Naive thymus-derived CD4-positive, alpha-beta T cell (primary cell): ENCODE measurements at regions not wholly inside any gene's neighbourhood (a gene's known extent, or its start where the extent isn't known, plus 50 kb on each side); places are given as distances from the start of the nearest gene placed in this dataset.
"Not testable (repeated sequence)": the region's sequence is repeated elsewhere in the genome, so short reads cannot be mapped to it uniquely, and the experiment has no call there.

Experiments
- ATAC-seq: fragments of 150-1000 bp; cut with Tn5 transposase; 2 replicates; pipeline ENCODE4 v1.10.0; 2021; ENCODE audit warnings: mild to moderate bottlenecking, moderate library complexity
- CTCF ChIA-PET: fragments of 350-600 bp; sonication (Branson Sonifier 250); formaldehyde crosslinking; loops from one replicate; lab custom pipeline; 2021; ENCODE audit warnings: antibody characterized with exemption; lab: Charles Lee
- POLR2A ChIA-PET: fragments of 350-600 bp; sonication (Branson Sonifier 250); formaldehyde crosslinking; loops from one replicate; lab custom pipeline; 2021; ENCODE audit warnings: antibody characterized with exemption, inconsistent platforms; lab: Charles Lee
- DNase-seq, 9 donors: peaks; one replicate each; pipeline versions ENCODE4 v3.0.0 to v3.0.0-alpha.2; 2020 to 2022; ENCODE audit warnings: mixed read lengths in 1 of 9
- H3K27ac ChIP-seq: one replicate; pipeline ENCODE4 v1.7.0; 2013; ENCODE audit warnings: mild to moderate bottlenecking, low read depth, low read length, moderate library complexity
- H3K27me3 ChIP-seq, 2 donors: one replicate each; pipeline ENCODE4 v1.7.0; 2013; ENCODE audit warnings: low read length in 2 of 2, mild to moderate bottlenecking in 2 of 2, moderate library complexity in 2 of 2; ENCODE audit not compliant: control insufficient read depth in 2 of 2, insufficient read depth in 2 of 2
- H3K36me3 ChIP-seq, 3 experiments: 1 replicate in 2 of 3; 2 replicates in 1 of 3; pipeline ENCODE4 v1.7.0; 2013; ENCODE audit warnings: low read length in 3 of 3, mild to moderate bottlenecking in 3 of 3, moderate library complexity in 1 of 3; ENCODE audit not compliant: insufficient read depth in 3 of 3, control insufficient read depth in 2 of 3
- H3K4me1 ChIP-seq, 2 donors: one replicate each; pipeline ENCODE4 v1.7.0; 2013; ENCODE audit warnings: low read length in 2 of 2, mild to moderate bottlenecking in 2 of 2, moderate library complexity in 1 of 2; ENCODE audit not compliant: control insufficient read depth in 2 of 2, insufficient read depth in 2 of 2
- H3K4me3 ChIP-seq: 2 replicates; pipeline ENCODE4 v1.7.0; 2013; ENCODE audit warnings: mild to moderate bottlenecking, low read length
- H3K9me3 ChIP-seq, 3 experiments: 1 replicate in 2 of 3; 2 replicates in 1 of 3; pipeline ENCODE4 v1.7.0; 2013; ENCODE audit warnings: low read length in 3 of 3; ENCODE audit not compliant: control insufficient read depth in 2 of 3
- H3K27ac Mint-ChIP-seq, 9 donors: one replicate each; pipeline ENCODE4 v1.8.0; 2020 to 2022; ENCODE audit warnings: mixed read lengths in 9 of 9, mild to moderate bottlenecking in 8 of 9, moderate library complexity in 5 of 9, inconsistent platforms in 2 of 9
- H3K27me3 Mint-ChIP-seq, 5 donors: one replicate each; pipeline ENCODE4 v1.8.0; 2021 to 2022; ENCODE audit warnings: mixed read lengths in 5 of 5, mild to moderate bottlenecking in 1 of 5
- H3K36me3 Mint-ChIP-seq, 5 donors: one replicate each; pipeline ENCODE4 v1.8.0; 2020 to 2022; ENCODE audit warnings: mixed read lengths in 5 of 5, mild to moderate bottlenecking in 3 of 5, inconsistent platforms in 1 of 5
- H3K4me1 Mint-ChIP-seq, 7 donors: one replicate each; pipeline ENCODE4 v1.8.0; 2020 to 2022; ENCODE audit warnings: mixed read lengths in 7 of 7, mild to moderate bottlenecking in 3 of 7, inconsistent platforms in 1 of 7
- H3K4me3 Mint-ChIP-seq, 10 donors: one replicate each; pipeline ENCODE4 v1.8.0; 2020 to 2022; ENCODE audit warnings: mild to moderate bottlenecking in 10 of 10, mixed read lengths in 10 of 10, moderate library complexity in 6 of 10, inconsistent platforms in 2 of 10
- H3K9me3 Mint-ChIP-seq, 11 donors: one replicate each; pipeline ENCODE4 v1.8.0; 2020 to 2022; ENCODE audit warnings: mixed read lengths in 11 of 11, mild to moderate bottlenecking in 4 of 11, inconsistent platforms in 1 of 11, moderate library complexity in 1 of 11
- intact Hi-C, 2 donors: fragments of 100-400 bp; cut with micrococcal nuclease; formaldehyde crosslinking; loops; one replicate each; pipeline ENCODE4 v1.15.1; 2023

DNA sequence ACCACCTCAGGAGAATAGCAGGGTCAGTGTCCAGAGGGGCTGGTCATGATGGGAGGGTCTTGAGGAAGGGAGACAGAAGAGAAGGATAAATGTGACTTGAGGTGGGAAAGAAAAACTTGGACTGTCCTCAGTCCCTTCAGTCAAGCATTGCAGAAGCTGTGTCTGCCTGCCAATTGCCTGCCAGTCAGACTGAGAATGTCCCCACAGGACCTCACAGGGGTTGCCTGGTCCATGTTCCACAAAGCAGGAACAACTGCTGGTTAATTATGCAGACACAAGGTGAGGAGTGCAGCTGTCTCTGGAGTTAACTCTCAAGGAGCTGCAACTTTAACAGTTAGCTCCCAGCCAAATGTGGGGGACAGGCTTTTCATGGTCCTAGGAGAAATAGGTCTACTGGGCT is 75.7 kb downstream of the TRIM43 start:
- Histone ChIP-seq H3K36me3 (no peaks in the 10 kb centered on the region), H3K27me3 (no peaks in the 10 kb centered on the region), H3K27ac (no peak overlapping the region), H3K9me3 (no peaks in the 10 kb centered on the region), H3K4me1 (no peaks in the 10 kb centered on the region), H3K4me3 (no peak overlapping the region)
- ChIA-PET POLR2A (no interaction called here), CTCF (no interaction called here)
- intact Hi-C loops: no loop called here
- Mint-ChIP-seq H3K4me1 (peaks cover 6 to 17% (median 13%) of the 10 kb centered on the region in 7 donors), H3K36me3 (no peaks in the 10 kb centered on the region), H3K4me3 (no peak overlapping the region), H3K27me3 (peaks cover 0 to 18% (median 7%) of the 10 kb centered on the region in 5 donors), H3K27ac (no peak overlapping the region), H3K9me3 (no peaks in the 10 kb centered on the region)
- no peak for DNase-seq
- ATAC-seq: no peak

DNA sequence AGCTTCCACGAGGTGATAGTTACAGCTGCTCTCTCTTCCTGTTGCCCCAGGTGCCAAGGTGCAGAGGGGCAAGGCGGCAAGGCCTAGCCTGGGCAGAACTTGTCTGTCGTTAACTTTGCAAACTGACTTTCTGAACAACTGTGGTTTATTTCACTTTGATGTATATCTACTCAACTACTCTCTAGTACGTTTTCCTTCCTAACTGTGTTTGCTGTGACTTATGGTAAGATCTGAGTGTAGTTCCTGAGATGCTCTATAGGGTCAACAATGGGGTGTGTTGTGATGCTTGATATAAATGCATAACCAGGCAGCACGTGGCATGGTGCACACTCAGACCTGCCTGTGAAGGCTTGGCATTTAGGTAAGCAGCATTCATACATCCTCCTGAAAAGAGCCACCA is 77.1 kb downstream of the TRIM43 start:
- H3K4me1 ChIP-seq, H3K9me3 ChIP-seq, H3K27ac ChIP-seq, H3K36me3 ChIP-seq, POLR2A ChIA-PET, H3K36me3 Mint-ChIP-seq, intact Hi-C loops, H3K9me3 Mint-ChIP-seq, H3K27me3 ChIP-seq, CTCF ChIA-PET, H3K4me3 ChIP-seq: not testable (repeated sequence)
- ATAC-seq: peak; percentile 14
- Mint-ChIP-seq H3K27ac (peak overlapping the region in 7 of 9 donors; percentile 4 to 67 (median 34)), H3K4me3 (peak overlapping the region in 4 of 10 donors; percentile 0 to 20 (median 7)), H3K27me3 (peaks cover 0 to 13% (median 5%) of the 10 kb centered on the region in 5 donors), H3K4me1 (peaks cover 6 to 17% (median 13%) of the 10 kb centered on the region in 7 donors)
- peak in 2 of 9 donors; percentile 14 to 17 for DNase-seq

DNA sequence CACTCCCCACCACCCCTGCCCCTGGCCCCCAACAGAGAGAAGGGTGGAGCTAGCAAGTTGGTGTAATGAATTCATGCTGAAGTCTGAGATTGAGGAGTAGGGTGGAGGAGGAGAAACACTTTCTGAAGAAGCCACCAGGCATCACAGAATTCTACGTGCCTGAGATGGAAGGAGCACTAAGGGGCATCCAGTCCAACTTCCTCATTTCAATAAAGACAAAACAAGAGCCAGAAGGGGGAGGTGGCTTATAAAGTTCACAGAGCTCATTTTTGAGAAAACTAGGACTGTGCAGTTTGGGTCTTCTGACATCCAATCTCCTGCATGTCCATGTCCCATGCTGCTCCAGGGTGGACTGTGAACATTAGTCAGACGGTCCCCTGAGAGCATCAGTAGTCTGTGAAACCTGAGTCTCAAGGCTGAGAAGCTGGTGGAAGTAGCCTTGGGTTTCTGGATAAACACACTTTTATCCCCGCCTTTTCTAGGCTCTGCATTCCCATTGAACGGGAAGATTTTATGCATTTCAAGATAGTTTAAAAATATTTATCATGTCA is 77.7 kb downstream of the TRIM43 start:
- Histone ChIP-seq H3K27me3 (no peaks in the 10 kb centered on the region), H3K4me1 (no peaks in the 10 kb centered on the region), H3K36me3 (no peaks in the 10 kb centered on the region), H3K4me3 (no peak overlapping the region), H3K27ac (no peak overlapping the region), H3K9me3 (no peaks in the 10 kb centered on the region)
- no peaks in the 10 kb centered on the region for H3K9me3 Mint-ChIP-seq
- intact Hi-C loops: no loop called here
- H3K27ac Mint-ChIP-seq: peak overlapping the region in 7 of 9 donors; percentile 4 to 67 (median 53)
- DNase-seq (no peak), ATAC-seq (no peak)
- POLR2A ChIA-PET: no interaction called here
- H3K4me1 Mint-ChIP-seq: peaks cover 6 to 17% (median 13%) of the 10 kb centered on the region in 7 donors
- H3K36me3 Mint-ChIP-seq: no peaks in the 10 kb centered on the region
- H3K27me3 Mint-ChIP-seq: peaks cover 0 to 13% (median 5%) of the 10 kb centered on the region in 5 donors
- peak overlapping the region in 1 of 10 donors; percentile 0 for H3K4me3 Mint-ChIP-seq
- CTCF ChIA-PET: no interaction called here

DNA sequence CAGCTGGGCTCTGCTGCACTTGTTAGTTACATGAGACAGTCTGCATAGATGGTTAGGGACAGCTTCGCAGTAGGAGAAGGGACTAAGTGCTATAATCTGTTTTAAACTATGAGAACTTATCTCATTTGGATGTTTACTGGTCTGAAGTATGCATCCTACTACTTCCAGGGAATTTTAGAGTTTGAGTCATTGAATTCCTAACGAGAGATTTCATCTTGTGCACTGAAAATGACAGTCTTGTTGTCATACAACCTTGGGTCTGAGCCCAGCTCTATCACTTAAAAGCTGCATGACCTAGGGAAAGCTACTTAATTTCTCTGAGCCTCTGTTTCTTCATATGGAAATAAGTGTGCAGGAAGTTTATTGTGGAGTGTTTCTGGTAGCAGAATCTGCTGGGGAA is 78.4 kb downstream of the TRIM43 start:
- ChIA-PET POLR2A (no interaction called here), CTCF (no interaction called here)
- H3K27ac ChIP-seq: no peak overlapping the region
- H3K36me3 ChIP-seq: no peaks in the 10 kb centered on the region
- H3K27me3 ChIP-seq: no peaks in the 10 kb centered on the region
- ATAC-seq (no peak), DNase-seq (no peak)
- no peak overlapping the region for H3K4me3 ChIP-seq
- H3K4me3 Mint-ChIP-seq: no peak overlapping the region
- H3K36me3 Mint-ChIP-seq: no peaks in the 10 kb centered on the region
- H3K27me3 Mint-ChIP-seq: peaks cover 0 to 10% (median 5%) of the 10 kb centered on the region in 5 donors
- H3K4me1 Mint-ChIP-seq: peaks cover 6 to 17% (median 13%) of the 10 kb centered on the region in 7 donors
- no peaks in the 10 kb centered on the region for H3K9me3 Mint-ChIP-seq
- intact Hi-C loops: no loop called here
- H3K27ac Mint-ChIP-seq: no peak overlapping the region
- no peaks in the 10 kb centered on the region for H3K9me3 ChIP-seq
- no peaks in the 10 kb centered on the region for H3K4me1 ChIP-seq

DNA sequence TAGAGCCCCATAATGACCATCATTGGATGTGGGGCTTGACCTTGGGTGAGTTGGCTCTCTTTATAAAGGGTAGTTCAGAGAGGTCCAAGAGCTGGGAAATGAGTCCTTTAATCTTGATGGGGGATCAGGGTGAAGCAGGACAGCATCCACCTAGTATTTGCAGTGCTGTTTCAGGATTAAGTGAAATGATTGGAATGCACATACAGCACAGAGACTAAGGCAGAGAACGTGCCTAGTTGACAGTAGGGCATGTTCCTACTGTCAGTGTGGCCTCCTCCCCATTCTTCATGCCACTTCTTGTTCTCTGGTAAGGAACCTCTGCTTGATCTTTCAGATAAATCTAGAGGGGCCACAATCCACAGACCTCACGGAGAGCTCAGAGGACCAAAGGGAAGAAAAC is 78.9 kb downstream of the TRIM43 start:
- peaks cover 0 to 12% (median 5%) of the 10 kb centered on the region in 5 donors for H3K27me3 Mint-ChIP-seq
- CTCF ChIA-PET: no interaction called here
- H3K27ac Mint-ChIP-seq: no peak overlapping the region
- H3K27me3 ChIP-seq: no peaks in the 10 kb centered on the region
- no peaks in the 10 kb centered on the region for H3K36me3 ChIP-seq
- H3K27ac ChIP-seq: no peak overlapping the region
- intact Hi-C loops: no loop called here
- H3K9me3 Mint-ChIP-seq: no peaks in the 10 kb centered on the region
- DNase-seq (no peak), ATAC-seq (no peak)
- H3K4me1 ChIP-seq: no peaks in the 10 kb centered on the region
- H3K9me3 ChIP-seq: no peaks in the 10 kb centered on the region
- POLR2A ChIA-PET: no interaction called here
- H3K4me1 Mint-ChIP-seq: peaks cover 6 to 17% (median 13%) of the 10 kb centered on the region in 7 donors
- no peaks in the 10 kb centered on the region for H3K36me3 Mint-ChIP-seq
- no peak overlapping the region for H3K4me3 Mint-ChIP-seq
- H3K4me3 ChIP-seq: no peak overlapping the region

DNA sequence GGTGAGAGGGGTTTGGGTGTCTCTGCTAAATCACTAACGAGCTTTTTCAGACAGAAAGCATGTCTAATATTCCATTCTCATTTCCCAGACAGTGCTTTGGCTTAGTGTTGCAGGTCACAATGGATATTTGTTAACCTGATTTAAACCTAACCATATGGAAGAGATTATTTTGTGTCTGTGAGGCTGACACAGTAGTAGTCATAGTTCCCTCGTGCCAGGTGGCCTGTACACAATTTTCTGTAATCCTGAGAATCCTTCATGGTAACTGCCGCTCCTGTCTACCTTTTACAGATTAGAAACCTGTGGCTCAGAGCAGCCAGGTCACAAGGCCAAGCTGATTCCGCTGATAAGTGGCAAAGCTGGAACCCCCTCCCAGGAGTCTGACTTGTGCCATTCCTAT is 79.4 kb downstream of the TRIM43 start:
- H3K27ac ChIP-seq, intact Hi-C loops, H3K36me3 ChIP-seq, H3K27ac Mint-ChIP-seq, H3K4me1 ChIP-seq, ATAC-seq, H3K4me3 ChIP-seq, H3K9me3 Mint-ChIP-seq, H3K36me3 Mint-ChIP-seq, POLR2A ChIA-PET, H3K9me3 ChIP-seq, CTCF ChIA-PET, DNase-seq, H3K4me3 Mint-ChIP-seq, H3K27me3 ChIP-seq: not testable (repeated sequence)
- peaks cover 0 to 13% (median 5%) of the 10 kb centered on the region in 5 donors for H3K27me3 Mint-ChIP-seq
- H3K4me1 Mint-ChIP-seq: peaks cover 6 to 17% (median 13%) of the 10 kb centered on the region in 7 donors

DNA sequence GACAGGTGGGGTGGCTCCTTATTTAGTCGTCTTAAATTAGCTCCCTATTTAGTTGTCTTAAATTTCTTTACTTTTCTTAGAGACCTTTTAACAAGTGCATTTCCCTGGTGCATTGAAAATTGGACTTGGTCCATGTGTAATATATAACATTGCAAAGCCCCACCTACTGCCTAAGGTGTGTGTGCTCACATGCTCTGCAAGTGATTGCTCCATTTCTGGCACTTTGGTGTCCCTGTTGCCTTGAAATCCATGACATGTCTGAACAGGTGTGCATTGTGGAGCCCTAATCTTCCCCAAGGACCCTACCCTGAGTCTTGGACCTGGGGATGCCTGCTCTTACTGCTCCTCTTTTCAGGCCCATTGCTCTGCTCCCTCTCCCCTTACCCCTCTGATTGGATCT is 80.2 kb downstream of the TRIM43 start:
- H3K27ac ChIP-seq, H3K4me3 Mint-ChIP-seq, CTCF ChIA-PET, DNase-seq, ATAC-seq, intact Hi-C loops, H3K27me3 ChIP-seq, POLR2A ChIA-PET, H3K4me3 ChIP-seq, H3K27ac Mint-ChIP-seq, H3K9me3 ChIP-seq, H3K36me3 ChIP-seq, H3K4me1 ChIP-seq, H3K36me3 Mint-ChIP-seq, H3K9me3 Mint-ChIP-seq: not testable (repeated sequence)
- Mint-ChIP-seq H3K27me3 (peaks cover 0 to 13% (median 5%) of the 10 kb centered on the region in 5 donors), H3K4me1 (peaks cover 6 to 17% (median 13%) of the 10 kb centered on the region in 7 donors)
